Adrenal gland (tissue), 9 donors: ENCODE measurements at regions not wholly inside any gene's neighbourhood (a gene's known extent, or its start where the extent isn't known, plus 50 kb on each side); places are given as distances from the start of the nearest gene placed in this dataset.

ENCODE experiments used
- DNase-seq, 7 donors: peaks; one replicate each; pipeline ENCODE4 v3.0.0-alpha.2; 2019 to 2020
- H3K27ac ChIP-seq, 5 donors: fragments of 200-600 bp; sonication (generic) in 4 of 5; 1 replicate in 3 of 5; 2 replicates in 2 of 5; pipeline versions ENCODE4 v1.5.1 to v1.8.0; 2016 to 2020; ENCODE audit warnings: mild to moderate bottlenecking in 1 of 5
- H3K27me3 ChIP-seq: fragments of 200-600 bp; 2 replicates; pipeline ENCODE4 v1.8.0; 2021
- H3K36me3 ChIP-seq, 2 donors: fragments of 200-600 bp; replicated peaks in 1 of 2; 1 replicate in 1 of 2; 2 replicates in 1 of 2; pipeline versions ENCODE4 v1.5.1 to v1.8.0; 2018 to 2022
- H3K4me1 ChIP-seq, 2 donors: fragments of 200-600 bp; replicated peaks in 1 of 2; 1 replicate in 1 of 2; 2 replicates in 1 of 2; pipeline versions ENCODE4 v1.5.1 to v1.8.0; 2018 to 2021
- H3K4me3 ChIP-seq, 4 donors: fragments of 200-600 bp; sonication (generic) in 3 of 4; one replicate each; pipeline ENCODE4 v1.5.1; 2016 to 2018
- H3K9me3 ChIP-seq, 3 donors: fragments of 200-600 bp; sonication (generic) in 1 of 3; replicated peaks in 1 of 3; 1 replicate in 2 of 3; 2 replicates in 1 of 3; pipeline versions ENCODE4 v1.5.1 to v1.8.0; 2016 to 2021
- CTCF ChIP-seq, 6 experiments: fragments of 450-650 bp in 4 of 6; fragments of 200-600 bp in 2 of 6; sonication (generic) in 1 of 6; IDR thresholded peaks; 1 replicate in 5 of 6; 2 replicates in 1 of 6; pipeline versions ENCODE4 v1.5.1 to v1.8.0; 2016 to 2021; ENCODE audit warnings: antibody characterized with exemption in 6 of 6, mild to moderate bottlenecking in 2 of 6, moderate library complexity in 1 of 6
- POLR2A ChIP-seq, 2 donors: fragments of 450-650 bp; IDR thresholded peaks; one replicate each; pipeline ENCODE4 v1.6.1; 2017; ENCODE audit warnings: antibody characterized with exemption in 2 of 2, mild to moderate bottlenecking in 2 of 2, moderate library complexity in 1 of 2
- WGBS, 4 donors: extraction: QIAGEN DNeasy Blood & Tissue Kit in 2 of 4; methylation state at CpG; one replicate each; pipeline versions ENCODE4 v1.1.5 to v1.1.7; 2013 to 2017; 5-methylcytosine and 5-hydroxymethylcytosine counted together
- intact Hi-C, 2 donors: fragments of 100-400 bp; cut with DNase I; formaldehyde crosslinking; loops; one replicate each; pipeline versions ENCODE4 v1.14.1 to v1.15.0; 2022 to 2023
- donor health status: healthy with polysubstance abuse.
- donor health status: Bipolar disorder and iron deficiency.
- donor health status: DM: yes; HTN: yes; CAD: no.
- donor health status: DM: no; HTN: no; CAD: no.
- donor health status: DM: no; HTN: no; CAD: no.

GRCh38 chr3:72336114-72336651 lies 512.1 kb downstream of the SHQ1 start:
- Histone ChIP-seq H3K36me3 (no peaks in the 10 kb centered on the region), H3K27me3 (no peaks in the 10 kb centered on the region), H3K4me1 (peaks cover 0 to 3% of the 10 kb centered on the region in 2 donors), H3K9me3 (no peaks in the 10 kb centered on the region), H3K4me3 (no peak overlapping the region), H3K27ac (no peak overlapping the region)
- TF ChIP-seq POLR2A (IDR thresholded peaks at IDR 0.05) (no peak), CTCF (IDR thresholded peaks at IDR 0.05) (no peak)
- WGBS, 4 donors: 84 to 97% (median 92%) methylated on average over 4 to 7 of the region's 7 CpGs
- no peak for DNase-seq
- intact Hi-C loops: no loop called here

- no peaks in the 10 kb centered on the region for H3K27me3 ChIP-seq
- WGBS, 4 donors: 82 to 90% (median 86%) methylated on average over 9 to 10 of the region's 10 CpGs
- no peaks in the 10 kb centered on the region for H3K9me3 ChIP-seq
- intact Hi-C loops: no loop called here
- H3K4me1 ChIP-seq: peaks cover 0 to 3% of the 10 kb centered on the region in 2 donors
- no peak overlapping the region for H3K4me3 ChIP-seq
- H3K36me3 ChIP-seq: no peaks in the 10 kb centered on the region
- TF ChIP-seq CTCF (IDR thresholded peaks at IDR 0.05) (no peak), POLR2A (IDR thresholded peaks at IDR 0.05) (no peak)
- no peak for DNase-seq
- no peak overlapping the region for H3K27ac ChIP-seq
Observed at GRCh38 chr3:72335458-72336095, 512.7 kb downstream of the SHQ1 start.

GRCh38 chr3:72334681-72335457 lies 513.4 kb downstream of the SHQ1 start:
- no peak for TF ChIP-seq CTCF (IDR thresholded peaks at IDR 0.05)
- TF ChIP-seq POLR2A (IDR thresholded peaks at IDR 0.05): no peak
- intact Hi-C loops: no loop called here
- Histone ChIP-seq H3K36me3 (no peaks in the 10 kb centered on the region), H3K27me3 (no peaks in the 10 kb centered on the region), H3K9me3 (no peaks in the 10 kb centered on the region), H3K27ac (no peak overlapping the region), H3K4me1 (peaks cover 0 to 3% of the 10 kb centered on the region in 2 donors), H3K4me3 (no peak overlapping the region)
- WGBS, 4 donors: 84 to 90% (median 89%) methylated on average over 11 to 14 of the region's 14 CpGs
- DNase-seq: peak in 1 of 7 donors; percentile 65

- DNase-seq: no peak
- WGBS, 4 donors: 89 to 95% (median 93%) methylated on average over 4 of the region's 4 CpGs
- intact Hi-C loops: no loop called here
Observed at GRCh38 chr3:72332689-72333088, 515.6 kb downstream of the SHQ1 start.

More at GRCh38 chr3:72332689-72333088, 515.6 kb downstream of the SHQ1 start:
- no peak for TF ChIP-seq CTCF (IDR thresholded peaks at IDR 0.05)
- no peak for TF ChIP-seq POLR2A (IDR thresholded peaks at IDR 0.05)
- H3K27ac ChIP-seq: no peak overlapping the region
- no peaks in the 10 kb centered on the region for H3K36me3 ChIP-seq
- H3K9me3 ChIP-seq: no peaks in the 10 kb centered on the region
- peaks cover 0 to 3% of the 10 kb centered on the region in 2 donors for H3K4me1 ChIP-seq
- H3K27me3 ChIP-seq: no peaks in the 10 kb centered on the region
- no peak overlapping the region for H3K4me3 ChIP-seq
